Activated CD8-positive, alpha-beta T cell treated with anti-CD3 and anti-CD28 coated beads, Interleukin-2, amount 10 ng/mL, durations not matched to agents 7 days and 5 days (primary cell): ENCODE measurements at regions not wholly inside any gene's neighbourhood (a gene's known extent, or its start where the extent isn't known, plus 50 kb on each side); places are given as distances from the start of the nearest gene placed in this dataset.
"Not testable (repeated sequence)": the region's sequence is repeated elsewhere in the genome, so short reads cannot be mapped to it uniquely, and the experiment has no call there.

Source experiments
- ATAC-seq: fragments of 150-1000 bp; cut with Tn5 transposase; one replicate; pipeline ENCODE4 v1.10.0; 2021; ENCODE audit warnings: moderate library complexity
- CTCF ChIA-PET: fragments of 350-600 bp; sonication (Branson Sonifier 250); formaldehyde crosslinking; loops from one replicate; lab custom pipeline; 2021; ENCODE audit warnings: antibody characterized with exemption; lab: Charles Lee
- POLR2A ChIA-PET: fragments of 350-600 bp; sonication (Branson Sonifier 250); formaldehyde crosslinking; loops from one replicate; lab custom pipeline; 2021; ENCODE audit warnings: antibody characterized with exemption; lab: Charles Lee
- DNase-seq: peaks from one replicate; pipeline ENCODE4 v3.0.0-alpha.2; 2020
- H3K27ac Mint-ChIP-seq: one replicate; pipeline ENCODE4 v1.8.0; 2021; ENCODE audit warnings: mild to moderate bottlenecking, mixed read lengths
- H3K27me3 Mint-ChIP-seq: one replicate; pipeline ENCODE4 v1.8.0; 2021; ENCODE audit warnings: low read depth, mixed read lengths
- H3K36me3 Mint-ChIP-seq: one replicate; pipeline ENCODE4 v1.8.0; 2021; ENCODE audit warnings: low read depth, mixed read lengths
- H3K4me1 Mint-ChIP-seq: one replicate; pipeline ENCODE4 v1.8.0; 2021; ENCODE audit warnings: low read depth, mixed read lengths
- H3K4me3 Mint-ChIP-seq: one replicate; pipeline ENCODE4 v1.8.0; 2021; ENCODE audit warnings: mild to moderate bottlenecking, mixed read lengths
- H3K9me3 Mint-ChIP-seq: one replicate; pipeline ENCODE4 v1.8.0; 2022; ENCODE audit warnings: mixed read lengths; ENCODE audit not compliant: insufficient read depth

GRCh38 chr6:132194529-132194928 is 206.7 kb downstream of the MOXD1 start:
- Mint-ChIP-seq H3K27ac (no peak overlapping the region), H3K9me3 (no peaks in the 10 kb centered on the region), H3K27me3 (no peaks in the 10 kb centered on the region), H3K4me3 (no peak overlapping the region), H3K36me3 (no peaks in the 10 kb centered on the region), H3K4me1 (no peaks in the 10 kb centered on the region)
- CTCF ChIA-PET: no interaction called here
- DNase-seq: no peak
- POLR2A ChIA-PET: no interaction called here
- ATAC-seq: no peak

- Mint-ChIP-seq H3K27ac (no peak overlapping the region), H3K27me3 (no peaks in the 10 kb centered on the region), H3K4me3 (no peak overlapping the region), H3K36me3 (no peaks in the 10 kb centered on the region), H3K9me3 (no peaks in the 10 kb centered on the region), H3K4me1 (no peaks in the 10 kb centered on the region)
- DNase-seq: no peak
- ATAC-seq: no peak
- POLR2A ChIA-PET: no interaction called here
- CTCF ChIA-PET: no interaction called here
Observed at GRCh38 chr6:132192631-132193030, 208.6 kb downstream of the MOXD1 start.

- ChIA-PET CTCF (no interaction called here), POLR2A (no interaction called here)
- no peaks in the 10 kb centered on the region for H3K36me3 Mint-ChIP-seq
- no peaks in the 10 kb centered on the region for H3K9me3 Mint-ChIP-seq
- H3K27me3 Mint-ChIP-seq: no peaks in the 10 kb centered on the region
- no peak overlapping the region for H3K27ac Mint-ChIP-seq
- H3K4me1 Mint-ChIP-seq: no peaks in the 10 kb centered on the region
- DNase-seq: no peak
- no peak for ATAC-seq
- H3K4me3 Mint-ChIP-seq: no peak overlapping the region
Observed at GRCh38 chr6:132190815-132191175, 210.5 kb downstream of the MOXD1 start.

- no peak overlapping the region for H3K4me3 Mint-ChIP-seq
- H3K9me3 Mint-ChIP-seq: no peaks in the 10 kb centered on the region
- H3K36me3 Mint-ChIP-seq: no peaks in the 10 kb centered on the region
- DNase-seq (no peak), ATAC-seq (no peak)
- no peaks in the 10 kb centered on the region for H3K27me3 Mint-ChIP-seq
- ChIA-PET CTCF (no interaction called here), POLR2A (no interaction called here)
- no peaks in the 10 kb centered on the region for H3K4me1 Mint-ChIP-seq
- H3K27ac Mint-ChIP-seq: no peak overlapping the region
Observed at GRCh38 chr6:132190097-132190814, 211.0 kb downstream of the MOXD1 start.

GRCh38 chr6:132188556-132189264 is 212.6 kb downstream of the MOXD1 start:
- DNase-seq (no peak), ATAC-seq (no peak)
- Mint-ChIP-seq H3K9me3 (no peaks in the 10 kb centered on the region), H3K4me3 (no peak overlapping the region), H3K27me3 (peaks cover 2% of the 10 kb centered on the region), H3K4me1 (no peaks in the 10 kb centered on the region), H3K27ac (no peak overlapping the region), H3K36me3 (no peaks in the 10 kb centered on the region)
- CTCF ChIA-PET: no interaction called here
- POLR2A ChIA-PET: no interaction called here

GRCh38 chr6:132187816-132188215 is 213.5 kb downstream of the MOXD1 start:
- DNase-seq (no peak), ATAC-seq (no peak)
- ChIA-PET CTCF (no interaction called here), POLR2A (no interaction called here)
- Mint-ChIP-seq H3K27ac (no peak overlapping the region), H3K4me3 (no peak overlapping the region), H3K36me3 (no peaks in the 10 kb centered on the region), H3K9me3 (no peaks in the 10 kb centered on the region), H3K4me1 (no peaks in the 10 kb centered on the region), H3K27me3 (peaks cover 2% of the 10 kb centered on the region)

- POLR2A ChIA-PET, ATAC-seq: not testable (repeated sequence)
Observed at GRCh38 chr6:132184966-132185365, 216.3 kb downstream of the MOXD1 start.

GRCh38 chr6:132179955-132180354 is 221.3 kb downstream of the MOXD1 start:
- ChIA-PET POLR2A (no interaction called here), CTCF (no interaction called here)
- H3K27ac Mint-ChIP-seq: no peak overlapping the region
- peaks cover 2% of the 10 kb centered on the region for H3K27me3 Mint-ChIP-seq
- peaks cover 4% of the 10 kb centered on the region for H3K9me3 Mint-ChIP-seq
- H3K36me3 Mint-ChIP-seq: no peaks in the 10 kb centered on the region
- ATAC-seq (no peak), DNase-seq (no peak)
- H3K4me3 Mint-ChIP-seq: no peak overlapping the region
- H3K4me1 Mint-ChIP-seq: no peaks in the 10 kb centered on the region

More at GRCh38 chr6:132184966-132185365, 216.3 kb downstream of the MOXD1 start:
- H3K27me3 Mint-ChIP-seq, H3K4me3 Mint-ChIP-seq, H3K36me3 Mint-ChIP-seq, DNase-seq, H3K4me1 Mint-ChIP-seq, H3K27ac Mint-ChIP-seq, H3K9me3 Mint-ChIP-seq, CTCF ChIA-PET: not testable (repeated sequence)

GRCh38 chr6:132174919-132175318 is 223.7 kb upstream of the CCN2 start:
- Mint-ChIP-seq H3K4me1 (no peaks in the 10 kb centered on the region), H3K27me3 (no peaks in the 10 kb centered on the region), H3K9me3 (peaks cover 4% of the 10 kb centered on the region), H3K27ac (no peak overlapping the region), H3K36me3 (no peaks in the 10 kb centered on the region), H3K4me3 (no peak overlapping the region)
- ChIA-PET POLR2A (no interaction called here), CTCF (no interaction called here)
- no peak for ATAC-seq
- DNase-seq: no peak

GRCh38 chr6:132168961-132169360 is 217.8 kb upstream of the CCN2 start:
- POLR2A ChIA-PET: no interaction called here
- Mint-ChIP-seq H3K36me3 (no peaks in the 10 kb centered on the region), H3K4me1 (no peaks in the 10 kb centered on the region), H3K27ac (no peak overlapping the region), H3K27me3 (no peaks in the 10 kb centered on the region), H3K4me3 (no peak overlapping the region), H3K9me3 (no peaks in the 10 kb centered on the region)
- DNase-seq: no peak
- ATAC-seq: no peak
- CTCF ChIA-PET: no interaction called here

- Mint-ChIP-seq H3K4me1 (no peaks in the 10 kb centered on the region), H3K27ac (no peak overlapping the region), H3K9me3 (no peaks in the 10 kb centered on the region), H3K4me3 (no peak overlapping the region), H3K36me3 (no peaks in the 10 kb centered on the region), H3K27me3 (no peaks in the 10 kb centered on the region)
- ChIA-PET CTCF (no interaction called here), POLR2A (no interaction called here)
- no peak for ATAC-seq
- no peak for DNase-seq
Observed at GRCh38 chr6:132167929-132168892, 217.0 kb upstream of the CCN2 start.

GRCh38 chr6:132166526-132167051 is 215.4 kb upstream of the CCN2 start:
- CTCF ChIA-PET: no interaction called here

More at GRCh38 chr6:132166526-132167051, 215.4 kb upstream of the CCN2 start:
- H3K27ac Mint-ChIP-seq: no peak overlapping the region
- H3K27me3 Mint-ChIP-seq: no peaks in the 10 kb centered on the region
- H3K4me3 Mint-ChIP-seq: no peak overlapping the region
- H3K9me3 Mint-ChIP-seq: no peaks in the 10 kb centered on the region
- H3K4me1 Mint-ChIP-seq: no peaks in the 10 kb centered on the region
- H3K36me3 Mint-ChIP-seq: no peaks in the 10 kb centered on the region
- DNase-seq (no peak), ATAC-seq (no peak)
- POLR2A ChIA-PET: no interaction called here
